ENCODE measurements at regions not wholly inside any gene's neighbourhood (a gene's known extent, or its start where the extent isn't known, plus 50 kb on each side); places are given as distances from the start of the nearest gene placed in this dataset.

DNA sequence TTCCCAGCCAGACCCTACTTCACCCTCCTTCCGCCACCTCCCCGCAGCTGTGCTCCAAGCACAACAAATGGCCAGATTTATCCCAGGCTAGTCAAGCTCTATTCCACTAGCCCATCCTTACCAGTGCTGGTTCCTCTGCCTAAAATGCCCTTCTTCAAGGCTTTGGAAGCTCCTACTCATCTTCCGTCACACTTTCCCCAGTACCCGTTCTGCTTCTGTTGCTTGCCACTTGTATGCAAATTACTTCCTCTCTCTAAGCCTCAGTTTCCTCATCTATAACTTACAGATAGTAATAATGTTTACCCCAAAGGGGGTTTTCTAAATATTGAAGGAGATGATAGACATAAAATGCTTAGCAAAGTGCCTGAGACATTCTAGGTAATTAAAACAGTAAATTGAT is 193.1 kb downstream of the MAFB start:
- TF ChIP-seq CTCF (conservative IDR thresholded peaks at IDR 0.05; ENCODE audit: low read depth in 2 of 2), result no peak
- TF ChIP-seq EZH2phosphoT487 (IDR thresholded peaks at IDR 0.05; ENCODE audit: unreplicated experiment), result no peak
- TF ChIP-seq POLR2AphosphoS5 (IDR thresholded peaks at IDR 0.05; ENCODE audit: low read depth), result no peak
- TF ChIP-seq EZH2 (IDR thresholded peaks at IDR 0.05; ENCODE audit: low read depth, unreplicated experiment), result no peak
- no peak for TF ChIP-seq STAT1 (IDR thresholded peaks at IDR 0.05; ENCODE audit: unreplicated experiment)
- TF ChIP-seq JUNB (IDR thresholded peaks at IDR 0.05; ENCODE audit: unreplicated experiment), result no peak
